Heart left ventricle (tissue), 16 donors: ENCODE measurements at regions not wholly inside any gene's neighbourhood (a gene's known extent, or its start where the extent isn't known, plus 50 kb on each side); places are given as distances from the start of the nearest gene placed in this dataset.

Experiments
- ATAC-seq, 4 donors: fragments of 200-7000 bp; cut with Tn5 transposase; one replicate each; pipeline ENCODE4 v1.9.1; 2020 to 2022; ENCODE audit warnings: moderate library complexity in 4 of 4, mild to moderate bottlenecking in 3 of 4, moderate number of reproducible peaks in 1 of 4
- DNase-seq, 5 donors: peaks; one replicate each; pipeline ENCODE4 v3.0.0-alpha.2; 2020
- H3K27ac ChIP-seq, 12 donors: fragments of 200-600 bp; sonication (generic) in 4 of 12; one replicate each; pipeline versions ENCODE4 v1.5.0 to v1.8.0; 2016 to 2022; ENCODE audit warnings: mild to moderate bottlenecking in 2 of 12
- H3K27me3 ChIP-seq, 9 donors: fragments of 200-600 bp; sonication (generic) in 2 of 9; one replicate each; pipeline versions ENCODE4 v1.5.1 to v1.8.0; 2016 to 2022; ENCODE audit warnings: mild to moderate bottlenecking in 3 of 9
- H3K36me3 ChIP-seq, 9 donors: fragments of 200-600 bp; sonication (generic) in 2 of 9; one replicate each; pipeline versions ENCODE4 v1.5.0 to v1.8.0; 2018 to 2022; ENCODE audit warnings: mild to moderate bottlenecking in 2 of 9
- H3K4me1 ChIP-seq, 12 donors: fragments of 200-600 bp; sonication (generic) in 4 of 12; one replicate each; pipeline versions ENCODE4 v1.5.0 to v1.8.0; 2016 to 2022; ENCODE audit warnings: mild to moderate bottlenecking in 3 of 12
- H3K4me3 ChIP-seq, 12 donors: fragments of 200-600 bp; sonication (generic) in 4 of 12; one replicate each; pipeline versions ENCODE4 v1.5.0 to v1.8.0; 2017 to 2022; ENCODE audit warnings: mild to moderate bottlenecking in 9 of 12, moderate library complexity in 4 of 12
- H3K9me3 ChIP-seq, 12 donors: fragments of 200-600 bp; sonication (generic) in 4 of 12; one replicate each; pipeline versions ENCODE4 v1.5.0 to v1.8.0; 2016 to 2022; ENCODE audit warnings: mild to moderate bottlenecking in 1 of 12
- POLR2A ChIP-seq, 2 donors: fragments of 450-650 bp; IDR thresholded peaks; one replicate each; pipeline ENCODE4 v1.6.1; 2017; ENCODE audit warnings: antibody characterized with exemption in 2 of 2, mild to moderate bottlenecking in 2 of 2, moderate library complexity in 2 of 2
- WGBS, 4 donors: extraction: QIAGEN DNeasy Blood & Tissue Kit in 2 of 4; methylation state at CpG; one replicate each; pipeline versions ENCODE4 v1.1.5 to v1.1.7; 2013 to 2018; 5-methylcytosine and 5-hydroxymethylcytosine counted together
- intact Hi-C, 10 donors: fragments of 100-400 bp; cut with DNase I; formaldehyde crosslinking; loops; one replicate each; pipeline versions ENCODE4 v1.11.1 to v1.14.2; 2022
- TF ChIP-seq, protein P1 (sequence below), 12 donors: fragments of 200-600 bp; sonication (generic) in 4 of 12; IDR thresholded peaks; one replicate each; pipeline versions ENCODE4 v1.5.0 to v1.8.0; 2018 to 2022; ENCODE audit warnings: antibody characterized with exemption in 12 of 12, mild to moderate bottlenecking in 5 of 12
- donor health status: ischemic (EF 13 %, LVEDD 7.1; RV severe dilation, severe dysfunction).
- donor health status: healthy with polysubstance abuse.
- donor health status: DM: no; HTN: yes; CAD: no.
- donor health status: DM: no; HTN: no; CAD: no.
- donor health status: ischemic (EF 25% LVEDD 6.9; RV normal size, moderate dysfunction).
- donor health status: ischemic (EF 25% LVEDD 5.7; RV mildly dilated, moderate dysfunction).
- donor health status: healthy.
- donor health status: DM: yes; HTN: yes; CAD: no.
- donor health status: ischemic (EF 35%, LVEDD 5.7; RV mildly dilated, moderate dysfunction).
- donor health status: nonischemic (EF 11% LVEDD 7.7; RV severe dilation, severe dysfunction).
- donor health status: DM: yes; HTN: yes; CAD: no.
- donor health status: PGD.
- donor health status: ischemic (EF 29% LVEDD 5.4; RV normal size, mild dysfunction).
- donor health status: nonischemic (EF 23%, LVEDD 6.1; RV moderate dilation, normal function).

GRCh38 chr21:28091466-28091865, 901.2 kb downstream of the LTN1 start:
- H3K9me3 ChIP-seq = peaks cover 0 to 19% (median 2%) of the 10 kb centered on the region in 12 donors
- intact Hi-C loops = no loop called here
- peak in 2 of 4 donors; percentile 83 to 84 for ATAC-seq
- no peak overlapping the region for H3K27ac ChIP-seq
- no peak for DNase-seq
- H3K36me3 ChIP-seq = no peaks in the 10 kb centered on the region
- H3K27me3 ChIP-seq = no peaks in the 10 kb centered on the region
- no peak for TF ChIP-seq POLR2A (IDR thresholded peaks at IDR 0.05)
- TF ChIP-seq, protein P1, sequence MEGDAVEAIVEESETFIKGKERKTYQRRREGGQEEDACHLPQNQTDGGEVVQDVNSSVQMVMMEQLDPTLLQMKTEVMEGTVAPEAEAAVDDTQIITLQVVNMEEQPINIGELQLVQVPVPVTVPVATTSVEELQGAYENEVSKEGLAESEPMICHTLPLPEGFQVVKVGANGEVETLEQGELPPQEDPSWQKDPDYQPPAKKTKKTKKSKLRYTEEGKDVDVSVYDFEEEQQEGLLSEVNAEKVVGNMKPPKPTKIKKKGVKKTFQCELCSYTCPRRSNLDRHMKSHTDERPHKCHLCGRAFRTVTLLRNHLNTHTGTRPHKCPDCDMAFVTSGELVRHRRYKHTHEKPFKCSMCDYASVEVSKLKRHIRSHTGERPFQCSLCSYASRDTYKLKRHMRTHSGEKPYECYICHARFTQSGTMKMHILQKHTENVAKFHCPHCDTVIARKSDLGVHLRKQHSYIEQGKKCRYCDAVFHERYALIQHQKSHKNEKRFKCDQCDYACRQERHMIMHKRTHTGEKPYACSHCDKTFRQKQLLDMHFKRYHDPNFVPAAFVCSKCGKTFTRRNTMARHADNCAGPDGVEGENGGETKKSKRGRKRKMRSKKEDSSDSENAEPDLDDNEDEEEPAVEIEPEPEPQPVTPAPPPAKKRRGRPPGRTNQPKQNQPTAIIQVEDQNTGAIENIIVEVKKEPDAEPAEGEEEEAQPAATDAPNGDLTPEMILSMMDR (IDR thresholded peaks at IDR 0.05) = no peak
- peaks cover 0 to 9% (median 0%) of the 10 kb centered on the region in 12 donors for H3K4me1 ChIP-seq
- H3K4me3 ChIP-seq = peak overlapping the region in 1 of 12 donors; percentile 40
- WGBS, 4 donors = 83 to 92% (median 86%) methylated on average over 2 of the region's 2 CpGs

DNA sequence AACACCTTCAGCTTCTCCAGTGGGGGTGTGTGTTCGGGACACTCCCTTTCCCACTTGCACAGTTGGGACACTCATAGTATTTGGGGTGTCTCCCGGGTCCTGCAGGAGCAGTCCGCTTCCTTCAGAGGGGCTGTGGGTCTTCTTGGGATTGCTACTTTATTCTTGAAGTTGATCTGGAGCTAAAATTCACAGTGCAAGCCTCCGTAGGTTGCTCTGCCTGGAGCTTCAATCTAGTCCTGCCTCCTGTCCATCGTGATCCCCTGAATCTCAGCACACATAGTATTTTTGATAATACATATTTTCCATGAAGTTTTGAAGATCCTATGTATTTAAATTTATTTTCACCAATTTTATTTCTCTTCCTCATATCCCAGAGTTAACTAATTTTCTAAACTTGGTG, 902.1 kb downstream of the LTN1 start:
- Histone ChIP-seq H3K9me3 (peaks cover 0 to 22% (median 2%) of the 10 kb centered on the region in 12 donors), H3K36me3 (no peaks in the 10 kb centered on the region), H3K27ac (peak overlapping the region in 2 of 12 donors; percentile 9 to 59), H3K4me1 (peaks cover 0 to 9% (median 0%) of the 10 kb centered on the region in 12 donors), H3K4me3 (peak overlapping the region in 8 of 12 donors; percentile 5 to 40 (median 18)), H3K27me3 (no peaks in the 10 kb centered on the region)
- ATAC-seq = no peak
- intact Hi-C loops = no loop called here
- TF ChIP-seq, protein P1 (IDR thresholded peaks at IDR 0.05) = no peak
- TF ChIP-seq POLR2A (IDR thresholded peaks at IDR 0.05) = no peak
- 79 to 86% (median 82%) methylated on average over 4 to 5 of the region's 5 CpGs for WGBS, 4 donors
- DNase-seq = no peak

DNA sequence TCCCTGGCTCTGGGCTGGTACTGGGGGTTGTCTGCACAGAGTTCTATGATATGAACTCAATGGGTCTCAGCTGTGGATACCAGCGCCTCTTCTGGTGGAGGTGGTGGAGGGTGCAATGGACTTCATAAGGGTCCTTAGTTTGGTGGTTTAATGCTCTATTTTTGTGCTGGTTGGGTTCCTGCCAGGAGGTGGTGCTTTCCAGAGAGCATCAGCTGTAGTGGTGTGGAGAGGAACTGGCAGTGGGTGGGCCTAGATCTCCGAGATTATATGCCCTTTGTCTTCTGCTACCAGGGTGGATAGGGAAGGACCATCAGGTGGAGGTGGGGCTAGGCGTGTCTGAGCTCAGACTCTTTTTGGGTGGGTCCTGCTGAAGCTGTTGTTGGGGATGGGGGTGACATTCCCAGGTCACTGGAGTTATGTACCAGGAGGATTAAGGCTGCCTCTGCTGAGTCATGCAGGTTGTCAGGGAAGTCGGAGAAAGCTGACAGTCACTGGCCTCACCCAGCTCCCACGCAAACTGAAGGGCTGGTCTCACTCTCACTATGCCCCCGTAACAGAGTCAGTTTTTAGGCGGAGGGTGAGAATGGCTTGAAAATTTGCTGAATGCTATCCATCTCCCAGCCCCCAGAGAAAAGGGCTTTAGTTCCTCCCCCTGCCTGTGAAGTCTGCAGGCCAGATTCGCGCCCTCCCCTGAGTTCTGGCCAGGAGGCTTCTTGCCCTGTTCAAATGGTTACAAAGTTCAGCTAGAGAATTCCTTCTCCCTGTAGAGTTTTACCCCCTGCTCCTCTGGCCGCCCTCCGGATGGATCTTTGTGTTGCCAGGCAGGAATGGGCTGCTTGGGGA, 902.9 kb downstream of the LTN1 start:
- ATAC-seq = peak in 3 of 4 donors; percentile 15 to 39 (median 26)
- peak overlapping the region in 2 of 12 donors; percentile 9 to 59 for H3K27ac ChIP-seq
- DNase-seq = peak in 2 of 5 donors; percentile 33 to 38
- H3K4me3 ChIP-seq = peak overlapping the region in 8 of 12 donors; percentile 5 to 40 (median 18)
- H3K4me1 ChIP-seq = peaks cover 0 to 9% (median 0%) of the 10 kb centered on the region in 12 donors
- H3K27me3 ChIP-seq = no peaks in the 10 kb centered on the region
- TF ChIP-seq POLR2A (IDR thresholded peaks at IDR 0.05) = no peak
- TF ChIP-seq, protein P1 (IDR thresholded peaks at IDR 0.05) = no peak
- 75 to 87% (median 82%) methylated on average over 10 to 11 of the region's 11 CpGs for WGBS, 4 donors
- H3K9me3 ChIP-seq = peaks cover 0 to 22% (median 2%) of the 10 kb centered on the region in 12 donors
- intact Hi-C loops = no loop called here
- no peaks in the 10 kb centered on the region for H3K36me3 ChIP-seq

GRCh38 chr21:28086861-28087581, 905.7 kb downstream of the LTN1 start:
- DNase-seq (no peak), ATAC-seq (no peak)
- H3K36me3 ChIP-seq = no peaks in the 10 kb centered on the region
- 95 to 97% (median 96%) methylated on average over 6 of the region's 6 CpGs for WGBS, 4 donors
- H3K27ac ChIP-seq = no peak overlapping the region
- no peak for TF ChIP-seq POLR2A (IDR thresholded peaks at IDR 0.05)
- TF ChIP-seq, protein P1 (IDR thresholded peaks at IDR 0.05) = no peak
- H3K27me3 ChIP-seq = no peaks in the 10 kb centered on the region
- H3K4me1 ChIP-seq = peaks cover 0 to 9% (median 0%) of the 10 kb centered on the region in 12 donors
- H3K4me3 ChIP-seq = no peak overlapping the region
- peaks cover 0 to 22% (median 2%) of the 10 kb centered on the region in 12 donors for H3K9me3 ChIP-seq
- intact Hi-C loops = no loop called here
